ENCODE measurements at regions not wholly inside any gene's neighbourhood (a gene's known extent, or its start where the extent isn't known, plus 50 kb on each side); places are given as distances from the start of the nearest gene placed in this dataset.

DNA sequence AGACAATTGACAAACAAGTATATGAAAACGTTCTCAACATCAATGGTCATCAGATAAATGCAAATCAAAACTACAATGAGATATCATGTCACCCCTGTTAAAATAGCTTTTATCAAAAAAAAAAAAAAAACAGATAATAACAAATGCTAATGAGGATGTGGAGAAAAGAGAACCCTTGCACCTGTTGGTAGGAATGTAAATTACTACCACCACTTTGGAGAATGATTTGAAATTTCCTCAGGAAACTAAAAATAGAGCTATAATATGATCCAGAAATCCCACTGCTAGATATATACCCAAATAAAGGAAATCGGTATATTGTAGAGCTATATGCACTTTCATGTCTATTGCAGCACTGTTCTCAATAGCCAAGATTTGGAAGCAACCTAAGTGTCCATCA is 470.6 kb upstream of the FSTL5 start:
- no peaks in the 10 kb centered on the region for H3K4me1 ChIP-seq (replicated peaks in 1 of 4; ENCODE audit: control insufficient read depth in 3 of 4, insufficient read depth in 4 of 4, low read length in 3 of 4)
- DNase-seq (ENCODE audit: low read depth in 1 of 2, low spot score in 2 of 2) (no peak), FAIRE-seq (no peak)
- H2BK12ac ChIP-seq (ENCODE audit: low read depth, low read length), result no peak overlapping the region
- H3K56ac ChIP-seq (replicated peaks; ENCODE audit: insufficient read length, low read depth, low read length), result no peak overlapping the region
- no peak overlapping the region for H3K27ac ChIP-seq (ENCODE audit: low read depth, low read length)
- H3K36me3 ChIP-seq (ENCODE audit: control insufficient read depth in 2 of 4, insufficient read depth in 4 of 4, low read length in 3 of 4), result no peaks in the 10 kb centered on the region
- no peak overlapping the region for H3K9ac ChIP-seq (replicated peaks in 1 of 4; ENCODE audit: extremely low read depth in 1 of 4, low read depth in 3 of 4, low read length in 3 of 4)
- no peaks in the 10 kb centered on the region for H3K27me3 ChIP-seq (replicated peaks in 1 of 4; ENCODE audit: control insufficient read depth in 3 of 4, extremely low read depth in 1 of 4, insufficient read depth in 3 of 4, low read length in 3 of 4)
- no peak overlapping the region for H3K4ac ChIP-seq (replicated peaks; ENCODE audit: insufficient read length, low read depth, low read length)
- no peaks in the 10 kb centered on the region for H3K79me2 ChIP-seq (ENCODE audit: control insufficient read depth in 1 of 2, insufficient read depth in 2 of 2, low read length in 2 of 2)
- WGBS, 2 experiments (ENCODE audit: extremely low coverage in 1 of 2, insufficient coverage in 1 of 2, insufficient read length in 1 of 2, insufficient replicate concordance in 2 of 2, low coverage in 1 of 2, low lambda C conversion rate in 2 of 2, missing lambda C conversion rate in 1 of 2), result 100% methylated on average over 2 of the region's 2 CpGs; no CpG with 5 or more reads in 1 of the 2 experiments
- no peaks in the 10 kb centered on the region for H3K9me3 ChIP-seq (ENCODE audit: insufficient read depth in 2 of 2, low read depth in 1 of 2, low read length in 1 of 2)
- H4K20me1 ChIP-seq (replicated peaks in 1 of 2; ENCODE audit: control insufficient read depth in 1 of 2, insufficient read depth in 2 of 2, low read length in 2 of 2), result no peaks in the 10 kb centered on the region
- H3K18ac ChIP-seq (ENCODE audit: extremely low read depth, low read length), result no peak overlapping the region
- POLR2A ChIA-PET (ENCODE audit: partially characterized antibody), result no interaction called here
- no peak overlapping the region for H3K14ac ChIP-seq (ENCODE audit: insufficient read length)
- no peak overlapping the region for H2AK5ac ChIP-seq (ENCODE audit: low read depth, low read length)
- H3K4me3 ChIP-seq (ENCODE audit: extremely low read depth in 1 of 4, insufficient read depth in 2 of 4, low read depth in 3 of 4, low read length in 4 of 4), result no peak overlapping the region
- no peak overlapping the region for H2BK15ac ChIP-seq (ENCODE audit: low read length)
- no peak overlapping the region for H4K5ac ChIP-seq (ENCODE audit: insufficient read length, low read depth, low read length)
- no peak overlapping the region for H2BK20ac ChIP-seq (ENCODE audit: low read length)
- no peak overlapping the region for H2BK5ac ChIP-seq (ENCODE audit: low read depth, low read length)
- H3K23ac ChIP-seq (ENCODE audit: insufficient read length), result no peak overlapping the region
- no peak overlapping the region for H3K4me2 ChIP-seq (ENCODE audit: insufficient read depth in 1 of 2, low read depth in 2 of 2, low read length in 2 of 2)
- no peak overlapping the region for H4K8ac ChIP-seq (ENCODE audit: extremely low read depth, insufficient read depth, low read length)
- CTCF ChIA-PET (ENCODE audit: partially characterized antibody), result interaction anchor here (0.6 to 2.2 kb wide), 5 partner anchors 8 to 416 kb away, joined by 3 to 11 read pairs (median 4); no protein-coding TSS in a partner anchor
- H3K79me1 ChIP-seq (ENCODE audit: low read depth, low read length), result no peaks in the 10 kb centered on the region
- no peak overlapping the region for H2BK120ac ChIP-seq (replicated peaks; ENCODE audit: low read depth, low read length)
- no peak overlapping the region for H2AFZ ChIP-seq (ENCODE audit: low read length)
- H3K23me2 ChIP-seq (ENCODE audit: low read depth, low read length), result no peaks in the 10 kb centered on the region
- TF ChIP-seq HDAC6 (IDR thresholded peaks at IDR 0.05; ENCODE audit: low read depth, low read length), result no peak
- no peak for TF ChIP-seq BCL11A (IDR thresholded peaks at IDR 0.05; ENCODE audit: low read depth in 2 of 2, low read length in 2 of 2)
- H4K91ac ChIP-seq (replicated peaks; ENCODE audit: insufficient read length, low read length), result no peak overlapping the region

Measured in H1 (cell line).